ENCODE measurements at regions not wholly inside any gene's neighbourhood (a gene's known extent, or its start where the extent isn't known, plus 50 kb on each side); places are given as distances from the start of the nearest gene placed in this dataset.

GRCh38 chr2:54038835-54039234 lies 68.0 kb upstream of the PSME4 start:
- no peak for TF ChIP-seq YY1 (IDR thresholded peaks at IDR 0.05; ENCODE audit: extremely low read depth, insufficient replicate concordance, low read depth, low read length)
- no peak for TF ChIP-seq CTCF (IDR thresholded peaks at IDR 0.05 in 2 of 3, conservative IDR thresholded peaks at IDR 0.05 in 1 of 3; ENCODE audit: borderline replicate concordance in 1 of 3, insufficient read depth in 1 of 3, low read depth in 2 of 3, low read length in 2 of 3)
- 0 out of 2 replicates have a peak, but pooled peaks have one; percentile 19 for TF ChIP-seq MAX (IDR thresholded peaks at IDR 0.05)
- TF ChIP-seq SP1 (IDR thresholded peaks at IDR 0.05; ENCODE audit: low read depth): no peak
